Heart left ventricle (tissue), 16 donors: ENCODE measurements at regions not wholly inside any gene's neighbourhood (a gene's known extent, or its start where the extent isn't known, plus 50 kb on each side); places are given as distances from the start of the nearest gene placed in this dataset.

Experiments used
- ATAC-seq, 4 donors: fragments of 200-7000 bp; cut with Tn5 transposase; one replicate each; pipeline ENCODE4 v1.9.1; 2020 to 2022; ENCODE audit warnings: moderate library complexity in 4 of 4, mild to moderate bottlenecking in 3 of 4, moderate number of reproducible peaks in 1 of 4
- DNase-seq, 5 donors: peaks; one replicate each; pipeline ENCODE4 v3.0.0-alpha.2; 2020
- H3K27ac ChIP-seq, 12 donors: fragments of 200-600 bp; sonication (generic) in 4 of 12; one replicate each; pipeline versions ENCODE4 v1.5.0 to v1.8.0; 2016 to 2022; ENCODE audit warnings: mild to moderate bottlenecking in 2 of 12
- H3K27me3 ChIP-seq, 9 donors: fragments of 200-600 bp; sonication (generic) in 2 of 9; one replicate each; pipeline versions ENCODE4 v1.5.1 to v1.8.0; 2016 to 2022; ENCODE audit warnings: mild to moderate bottlenecking in 3 of 9
- H3K36me3 ChIP-seq, 9 donors: fragments of 200-600 bp; sonication (generic) in 2 of 9; one replicate each; pipeline versions ENCODE4 v1.5.0 to v1.8.0; 2018 to 2022; ENCODE audit warnings: mild to moderate bottlenecking in 2 of 9
- H3K4me1 ChIP-seq, 12 donors: fragments of 200-600 bp; sonication (generic) in 4 of 12; one replicate each; pipeline versions ENCODE4 v1.5.0 to v1.8.0; 2016 to 2022; ENCODE audit warnings: mild to moderate bottlenecking in 3 of 12
- H3K4me3 ChIP-seq, 12 donors: fragments of 200-600 bp; sonication (generic) in 4 of 12; one replicate each; pipeline versions ENCODE4 v1.5.0 to v1.8.0; 2017 to 2022; ENCODE audit warnings: mild to moderate bottlenecking in 9 of 12, moderate library complexity in 4 of 12
- H3K9me3 ChIP-seq, 12 donors: fragments of 200-600 bp; sonication (generic) in 4 of 12; one replicate each; pipeline versions ENCODE4 v1.5.0 to v1.8.0; 2016 to 2022; ENCODE audit warnings: mild to moderate bottlenecking in 1 of 12
- CTCF ChIP-seq, 12 donors: fragments of 200-600 bp; sonication (generic) in 4 of 12; IDR thresholded peaks; one replicate each; pipeline versions ENCODE4 v1.5.0 to v1.8.0; 2018 to 2022; ENCODE audit warnings: antibody characterized with exemption in 12 of 12, mild to moderate bottlenecking in 5 of 12
- POLR2A ChIP-seq, 2 donors: fragments of 450-650 bp; IDR thresholded peaks; one replicate each; pipeline ENCODE4 v1.6.1; 2017; ENCODE audit warnings: antibody characterized with exemption in 2 of 2, mild to moderate bottlenecking in 2 of 2, moderate library complexity in 2 of 2
- WGBS, 4 donors: extraction: QIAGEN DNeasy Blood & Tissue Kit in 2 of 4; methylation state at CpG; one replicate each; pipeline versions ENCODE4 v1.1.5 to v1.1.7; 2013 to 2018; 5-methylcytosine and 5-hydroxymethylcytosine counted together
- intact Hi-C, 10 donors: fragments of 100-400 bp; cut with DNase I; formaldehyde crosslinking; loops; one replicate each; pipeline versions ENCODE4 v1.11.1 to v1.14.2; 2022
- donor health status: ischemic (EF 13 %, LVEDD 7.1; RV severe dilation, severe dysfunction).
- donor health status: healthy with polysubstance abuse.
- donor health status: DM: no; HTN: yes; CAD: no.
- donor health status: DM: no; HTN: no; CAD: no.
- donor health status: ischemic (EF 25% LVEDD 6.9; RV normal size, moderate dysfunction).
- donor health status: ischemic (EF 25% LVEDD 5.7; RV mildly dilated, moderate dysfunction).
- donor health status: healthy.
- donor health status: DM: yes; HTN: yes; CAD: no.
- donor health status: ischemic (EF 35%, LVEDD 5.7; RV mildly dilated, moderate dysfunction).
- donor health status: nonischemic (EF 11% LVEDD 7.7; RV severe dilation, severe dysfunction).
- donor health status: DM: yes; HTN: yes; CAD: no.
- donor health status: PGD.
- donor health status: ischemic (EF 29% LVEDD 5.4; RV normal size, mild dysfunction).
- donor health status: nonischemic (EF 23%, LVEDD 6.1; RV moderate dilation, normal function).

GRCh38 chr17:69712801-69713311, 298.4 kb downstream of the MAP2K6 start:
- no peak for TF ChIP-seq CTCF (IDR thresholded peaks at IDR 0.05)
- no peak for TF ChIP-seq POLR2A (IDR thresholded peaks at IDR 0.05)
- H3K9me3 ChIP-seq, result no peaks in the 10 kb centered on the region
- DNase-seq, result no peak
- intact Hi-C loops, result no loop called here
- H3K27me3 ChIP-seq, result no peaks in the 10 kb centered on the region
- WGBS, 4 donors, result 36 to 62% (median 42%) methylated on average over 2 of the region's 2 CpGs
- H3K27ac ChIP-seq, result no peak overlapping the region
- no peaks in the 10 kb centered on the region for H3K36me3 ChIP-seq
- peaks cover 0 to 19% (median 0%) of the 10 kb centered on the region in 12 donors for H3K4me1 ChIP-seq
- no peak for ATAC-seq
- no peak overlapping the region for H3K4me3 ChIP-seq

- Histone ChIP-seq H3K9me3 (no peaks in the 10 kb centered on the region), H3K4me3 (no peak overlapping the region), H3K36me3 (no peaks in the 10 kb centered on the region), H3K27ac (no peak overlapping the region), H3K4me1 (peaks cover 0 to 26% (median 0%) of the 10 kb centered on the region in 12 donors), H3K27me3 (no peaks in the 10 kb centered on the region)
- intact Hi-C loops, result no loop called here
- ATAC-seq (no peak), DNase-seq (no peak)
- WGBS, 4 donors, result 85 to 93% (median 90%) methylated on average over 4 of the region's 4 CpGs
- TF ChIP-seq CTCF (IDR thresholded peaks at IDR 0.05), result no peak
- no peak for TF ChIP-seq POLR2A (IDR thresholded peaks at IDR 0.05)
Measured at GRCh38 chr17:69713815-69714214, 299.3 kb downstream of the MAP2K6 start.

GRCh38 chr17:69714669-69715068, 300.2 kb downstream of the MAP2K6 start:
- H3K36me3 ChIP-seq, result no peaks in the 10 kb centered on the region
- no peak overlapping the region for H3K27ac ChIP-seq
- H3K9me3 ChIP-seq, result no peaks in the 10 kb centered on the region
- H3K4me3 ChIP-seq, result no peak overlapping the region
- no peak for DNase-seq
- intact Hi-C loops, result no loop called here
- H3K4me1 ChIP-seq, result peaks cover 0 to 26% (median 0%) of the 10 kb centered on the region in 12 donors
- no peak for ATAC-seq
- WGBS, 4 donors, result 48 to 59% (median 54%) methylated on average over 2 of the region's 2 CpGs
- TF ChIP-seq POLR2A (IDR thresholded peaks at IDR 0.05) (no peak), CTCF (IDR thresholded peaks at IDR 0.05) (no peak)
- H3K27me3 ChIP-seq, result no peaks in the 10 kb centered on the region

- WGBS, 4 donors, result 94 to 97% (median 96%) methylated on average over 4 of the region's 4 CpGs
- H3K9me3 ChIP-seq, result no peaks in the 10 kb centered on the region
Measured at GRCh38 chr17:69715656-69716055, 301.2 kb downstream of the MAP2K6 start.

More at GRCh38 chr17:69715656-69716055, 301.2 kb downstream of the MAP2K6 start:
- peaks cover 0 to 26% (median 0%) of the 10 kb centered on the region in 12 donors for H3K4me1 ChIP-seq
- H3K27me3 ChIP-seq, result no peaks in the 10 kb centered on the region
- ATAC-seq, result no peak
- no peak overlapping the region for H3K4me3 ChIP-seq
- H3K27ac ChIP-seq, result no peak overlapping the region
- no peaks in the 10 kb centered on the region for H3K36me3 ChIP-seq
- intact Hi-C loops, result no loop called here
- no peak for TF ChIP-seq POLR2A (IDR thresholded peaks at IDR 0.05)
- TF ChIP-seq CTCF (IDR thresholded peaks at IDR 0.05), result no peak
- no peak for DNase-seq
